PFSK-1 (cell line): ENCODE measurements at regions not wholly inside any gene's neighbourhood (a gene's known extent, or its start where the extent isn't known, plus 50 kb on each side); places are given as distances from the start of the nearest gene placed in this dataset.

Source experiments
- FOXP2 ChIP-seq: optimal IDR thresholded peaks from 2 replicates; pipeline ENCODE3; 2011; ENCODE audit warnings: borderline replicate concordance, control low read depth, inconsistent platforms; ENCODE audit not compliant: insufficient read depth; ENCODE audit errors: extremely low read length, extremely low read depth
- POLR2AphosphoS5 ChIP-seq: IDR thresholded peaks from 2 replicates; pipeline ENCODE4 v1.6.1; 2012; ENCODE audit warnings: low read depth, mild to moderate bottlenecking, control low read depth, low read length, moderate library complexity
- SIN3A ChIP-seq: IDR thresholded peaks from 2 replicates; pipeline ENCODE4 v1.6.1; 2012; ENCODE audit warnings: mild to moderate bottlenecking, low read length, moderate library complexity, borderline replicate concordance; ENCODE audit not compliant: insufficient read depth
- TAF1 ChIP-seq: IDR thresholded peaks from 2 replicates; pipeline ENCODE4 v1.6.1; 2012; ENCODE audit warnings: low read length, control low read depth, borderline replicate concordance; ENCODE audit not compliant: insufficient read depth
- TF ChIP-seq, protein P1 (sequence below), 2 experiments: IDR thresholded peaks; 2 replicates each; pipeline versions ENCODE4 v1.6.1 to v1.8.0; 2011 to 2012; ENCODE audit warnings: low read depth in 2 of 2, low read length in 2 of 2, control low read depth in 1 of 2, inconsistent platforms in 1 of 2, mild to moderate bottlenecking in 1 of 2, moderate library complexity in 1 of 2; ENCODE audit not compliant: insufficient read depth in 1 of 2

GRCh38 chr21:28877318-28877884 is 115.3 kb downstream of the LTN1 start:
- no peak for TF ChIP-seq SIN3A
- TF ChIP-seq TAF1, result no peak
- TF ChIP-seq, protein P1, sequence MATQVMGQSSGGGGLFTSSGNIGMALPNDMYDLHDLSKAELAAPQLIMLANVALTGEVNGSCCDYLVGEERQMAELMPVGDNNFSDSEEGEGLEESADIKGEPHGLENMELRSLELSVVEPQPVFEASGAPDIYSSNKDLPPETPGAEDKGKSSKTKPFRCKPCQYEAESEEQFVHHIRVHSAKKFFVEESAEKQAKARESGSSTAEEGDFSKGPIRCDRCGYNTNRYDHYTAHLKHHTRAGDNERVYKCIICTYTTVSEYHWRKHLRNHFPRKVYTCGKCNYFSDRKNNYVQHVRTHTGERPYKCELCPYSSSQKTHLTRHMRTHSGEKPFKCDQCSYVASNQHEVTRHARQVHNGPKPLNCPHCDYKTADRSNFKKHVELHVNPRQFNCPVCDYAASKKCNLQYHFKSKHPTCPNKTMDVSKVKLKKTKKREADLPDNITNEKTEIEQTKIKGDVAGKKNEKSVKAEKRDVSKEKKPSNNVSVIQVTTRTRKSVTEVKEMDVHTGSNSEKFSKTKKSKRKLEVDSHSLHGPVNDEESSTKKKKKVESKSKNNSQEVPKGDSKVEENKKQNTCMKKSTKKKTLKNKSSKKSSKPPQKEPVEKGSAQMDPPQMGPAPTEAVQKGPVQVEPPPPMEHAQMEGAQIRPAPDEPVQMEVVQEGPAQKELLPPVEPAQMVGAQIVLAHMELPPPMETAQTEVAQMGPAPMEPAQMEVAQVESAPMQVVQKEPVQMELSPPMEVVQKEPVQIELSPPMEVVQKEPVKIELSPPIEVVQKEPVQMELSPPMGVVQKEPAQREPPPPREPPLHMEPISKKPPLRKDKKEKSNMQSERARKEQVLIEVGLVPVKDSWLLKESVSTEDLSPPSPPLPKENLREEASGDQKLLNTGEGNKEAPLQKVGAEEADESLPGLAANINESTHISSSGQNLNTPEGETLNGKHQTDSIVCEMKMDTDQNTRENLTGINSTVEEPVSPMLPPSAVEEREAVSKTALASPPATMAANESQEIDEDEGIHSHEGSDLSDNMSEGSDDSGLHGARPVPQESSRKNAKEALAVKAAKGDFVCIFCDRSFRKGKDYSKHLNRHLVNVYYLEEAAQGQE (IDR thresholded peaks at IDR 0.05; ENCODE audit: insufficient read depth in 1 of 2, low read depth in 2 of 2, low read length in 2 of 2), result no peak
- TF ChIP-seq FOXP2, result no peak
- no peak for TF ChIP-seq POLR2AphosphoS5

GRCh38 chr21:28875078-28875477 is 117.6 kb downstream of the LTN1 start:
- TF ChIP-seq, protein P1 (IDR thresholded peaks at IDR 0.05; ENCODE audit: insufficient read depth in 1 of 2, low read depth in 2 of 2, low read length in 2 of 2), result no peak
- TF ChIP-seq POLR2AphosphoS5 (no peak), SIN3A (no peak), FOXP2 (no peak), TAF1 (no peak)

GRCh38 chr21:28872218-28872617 is 120.5 kb downstream of the LTN1 start:
- no peak for TF ChIP-seq SIN3A
- TF ChIP-seq, protein P1 (IDR thresholded peaks at IDR 0.05; ENCODE audit: insufficient read depth in 1 of 2, low read depth in 2 of 2, low read length in 2 of 2), result no peak
- TF ChIP-seq TAF1, result no peak
- no peak for TF ChIP-seq FOXP2
- no peak for TF ChIP-seq POLR2AphosphoS5

DNA sequence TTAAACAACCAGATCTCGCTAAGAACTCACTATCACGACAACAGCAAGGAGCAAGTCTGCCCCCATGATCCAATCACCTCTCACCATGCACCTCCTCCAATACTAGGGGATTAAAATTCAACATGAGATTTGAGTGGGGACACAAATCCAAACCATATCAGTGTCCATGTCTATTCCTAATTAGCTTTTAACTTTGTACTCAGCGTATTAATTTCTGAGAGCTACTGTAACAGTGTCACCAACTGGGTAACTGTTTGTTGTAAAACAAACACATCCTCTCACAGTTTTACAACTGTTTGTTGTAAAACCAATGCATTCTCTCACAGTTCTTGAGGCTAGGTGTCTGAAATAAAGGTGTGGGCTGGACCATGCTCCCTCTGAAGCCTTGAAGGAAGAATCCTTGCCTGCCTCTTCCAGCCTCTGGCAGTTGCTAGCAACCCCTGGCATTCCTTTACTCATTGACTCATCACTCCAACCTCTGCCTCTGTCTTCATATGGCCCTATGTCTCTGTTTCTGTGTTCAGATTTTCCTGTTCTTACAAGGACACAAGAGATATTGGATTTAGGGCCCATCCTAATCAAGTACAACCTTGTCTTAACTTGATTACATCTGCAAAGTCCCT is 121.2 kb downstream of the LTN1 start:
- TF ChIP-seq POLR2AphosphoS5, result no peak
- TF ChIP-seq FOXP2, result no peak
- TF ChIP-seq SIN3A, result no peak
- TF ChIP-seq, protein P1 (IDR thresholded peaks at IDR 0.05; ENCODE audit: insufficient read depth in 1 of 2, low read depth in 2 of 2, low read length in 2 of 2), result no peak
- TF ChIP-seq TAF1, result no peak
